ENCODE measurements at regions not wholly inside any gene's neighbourhood (a gene's known extent, or its start where the extent isn't known, plus 50 kb on each side); places are given as distances from the start of the nearest gene placed in this dataset.
A peak's percentile ranks its signal among the peaks of the same experiment; 100 is the strongest.

DNA sequence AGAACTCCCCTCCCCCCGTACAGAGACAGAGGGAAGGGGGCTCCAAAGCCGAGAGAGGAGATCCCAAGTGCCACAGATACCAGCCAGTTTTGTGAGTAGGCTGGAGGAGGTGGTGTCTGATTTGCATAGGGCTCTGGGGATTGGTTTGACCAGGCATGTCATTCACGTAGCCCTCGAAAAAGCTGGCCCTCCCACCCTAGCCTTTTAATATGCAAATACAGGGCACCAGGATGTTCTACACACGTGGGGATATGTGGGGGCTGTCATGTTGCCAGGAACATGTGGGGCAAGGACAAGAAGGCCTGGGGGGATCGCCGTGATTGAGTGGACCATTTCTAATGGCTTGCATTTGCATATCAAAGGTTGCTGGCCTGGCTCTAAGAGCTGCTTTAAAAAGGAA, 272.9 kb downstream of the PPP1R2C start:
- no peak for DNase-seq

- no peak for DNase-seq
Observed at GRCh38 chrX:42499620-42500019, 278.3 kb downstream of the PPP1R2C start.

- no peak for DNase-seq
Observed at GRCh38 chrX:42497356-42497755, 280.6 kb downstream of the PPP1R2C start.

DNA sequence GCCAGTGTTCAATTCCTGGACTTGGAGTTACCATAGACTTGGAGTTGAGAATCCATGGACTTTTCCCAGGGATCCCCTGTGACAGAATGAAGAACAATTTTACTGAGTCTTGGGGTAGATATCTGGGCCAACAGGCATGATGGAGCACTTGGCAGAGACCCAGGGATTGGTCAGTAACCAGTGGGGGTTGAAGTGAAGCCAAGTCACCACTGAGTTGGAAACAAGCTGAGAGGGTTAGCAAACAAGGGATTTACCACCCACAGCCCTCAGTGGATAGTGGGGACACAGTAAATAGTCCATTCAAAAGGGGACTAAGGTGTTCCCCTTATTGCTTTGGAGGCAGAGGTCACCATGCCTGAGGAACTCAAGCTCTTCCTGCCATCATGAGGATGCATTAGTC, 281.7 kb downstream of the PPP1R2C start:
- DNase-seq = no peak

GRCh38 chrX:42495139-42495538, 282.8 kb downstream of the PPP1R2C start:
- no peak for DNase-seq

GRCh38 chrX:42491137-42491907, 286.6 kb downstream of the PPP1R2C start:
- no peak for DNase-seq

GRCh38 chrX:42490111-42490510, 287.9 kb downstream of the PPP1R2C start:
- DNase-seq = no peak

GRCh38 chrX:42485601-42486000, 292.4 kb downstream of the PPP1R2C start:
- peak; percentile 9 for DNase-seq

GRCh38 chrX:42484233-42484632, 293.7 kb downstream of the PPP1R2C start:
- DNase-seq = no peak

DNA sequence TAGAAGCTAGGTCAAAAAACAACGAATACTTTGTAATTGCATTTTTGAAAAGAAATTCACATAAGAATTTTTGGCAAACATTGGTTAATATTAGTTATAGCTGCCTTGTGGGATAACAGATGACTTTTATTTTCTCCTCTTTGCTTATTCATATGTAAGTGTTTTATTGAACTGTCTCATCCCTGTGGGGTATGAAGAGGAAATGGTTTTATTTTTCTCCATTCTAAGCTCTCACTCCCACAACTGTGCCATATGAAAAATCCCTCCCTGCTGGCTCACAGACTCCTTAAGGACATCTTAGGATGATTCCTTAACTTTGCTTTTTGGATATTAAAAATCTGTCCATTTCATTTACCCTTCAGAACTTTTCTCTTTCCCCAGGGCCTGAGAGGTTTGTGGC, 300.6 kb downstream of the PPP1R2C start:
- no peak for DNase-seq

DNA sequence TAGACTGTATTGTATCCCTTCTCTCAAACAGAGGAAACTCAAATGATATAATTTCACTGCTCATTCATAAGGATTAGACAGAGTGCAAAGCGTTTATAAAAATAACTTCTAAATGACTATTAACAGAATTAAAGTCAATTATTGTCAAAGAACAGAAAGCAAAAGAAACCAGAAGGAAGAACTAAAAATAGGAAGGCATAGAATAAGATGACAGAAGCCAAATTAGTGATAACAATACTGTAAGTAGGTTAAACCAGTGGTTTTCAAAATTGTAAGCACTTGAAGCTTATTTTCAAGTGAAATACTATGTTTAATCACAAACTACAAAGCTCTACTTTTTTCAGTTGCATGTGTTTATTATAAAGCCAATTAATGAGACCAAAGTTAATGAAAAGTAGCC, 305.2 kb downstream of the PPP1R2C start:
- no peak for DNase-seq

GRCh38 chrX:42466332-42467046, 311.5 kb downstream of the PPP1R2C start:
- DNase-seq = no peak

GRCh38 chrX:42465821-42466220, 312.1 kb downstream of the PPP1R2C start:
- DNase-seq = no peak

GRCh38 chrX:42463706-42464490, 314.1 kb downstream of the PPP1R2C start:
- no peak for DNase-seq

- DNase-seq = no peak
Observed at GRCh38 chrX:42462917-42463316, 315.0 kb downstream of the PPP1R2C start.

GRCh38 chrX:42460706-42461105, 317.3 kb downstream of the PPP1R2C start:
- DNase-seq = no peak

- DNase-seq = no peak
Observed at GRCh38 chrX:42459735-42460134, 318.2 kb downstream of the PPP1R2C start.

DNA sequence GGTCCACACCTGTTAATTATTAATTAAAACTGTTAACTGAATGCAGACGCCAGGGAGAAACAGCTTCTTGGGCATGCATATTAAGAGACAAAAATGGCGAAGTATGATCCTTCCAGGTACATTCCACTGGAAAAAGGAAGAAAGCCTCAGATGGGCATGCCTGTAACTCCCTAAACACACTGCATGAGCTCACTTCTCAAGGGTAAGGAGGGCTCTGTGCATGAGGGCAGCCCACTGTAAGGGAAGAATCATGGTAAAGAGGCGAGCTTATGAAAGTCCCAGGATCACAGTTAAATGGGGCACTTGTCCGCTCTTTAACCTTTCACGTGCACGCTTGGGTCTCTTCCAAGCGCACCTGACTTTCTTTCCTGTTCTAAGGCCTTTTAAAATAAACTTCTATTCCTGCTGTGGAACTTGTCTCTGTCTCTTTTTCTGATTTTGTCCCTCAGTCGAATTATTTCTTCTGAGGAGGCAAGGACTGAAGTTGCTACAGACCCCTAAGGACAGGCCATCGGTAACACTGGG, 321.7 kb downstream of the PPP1R2C start:
- DNase-seq = no peak

GRCh38 chrX:42450228-42450627, 327.7 kb downstream of the PPP1R2C start:
- DNase-seq = no peak

- no peak for DNase-seq
Observed at GRCh38 chrX:42443267-42443666, 334.7 kb downstream of the PPP1R2C start.

DNA sequence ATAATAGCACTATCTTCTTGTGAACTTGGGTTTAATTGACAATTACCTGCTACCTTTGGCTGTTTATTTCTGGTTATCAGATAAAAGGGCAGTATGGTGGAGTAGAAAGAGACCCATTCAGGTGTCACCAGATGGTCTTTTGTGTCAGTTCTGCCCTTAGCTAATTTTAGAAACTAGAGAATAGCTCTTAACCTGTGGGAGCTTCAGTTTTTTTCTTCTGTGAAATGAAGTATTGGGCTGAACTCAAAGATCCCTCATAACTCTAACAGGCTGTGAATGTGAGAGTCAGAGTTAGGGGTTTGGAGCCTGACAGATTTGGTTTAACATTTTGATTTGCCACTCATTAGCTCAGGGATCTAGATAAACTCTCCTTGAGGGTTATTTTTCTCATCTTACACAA, 335.2 kb downstream of the PPP1R2C start:
- no peak for DNase-seq

- no peak for DNase-seq
Observed at GRCh38 chrX:42437211-42437610, 340.8 kb downstream of the PPP1R2C start.

DNA sequence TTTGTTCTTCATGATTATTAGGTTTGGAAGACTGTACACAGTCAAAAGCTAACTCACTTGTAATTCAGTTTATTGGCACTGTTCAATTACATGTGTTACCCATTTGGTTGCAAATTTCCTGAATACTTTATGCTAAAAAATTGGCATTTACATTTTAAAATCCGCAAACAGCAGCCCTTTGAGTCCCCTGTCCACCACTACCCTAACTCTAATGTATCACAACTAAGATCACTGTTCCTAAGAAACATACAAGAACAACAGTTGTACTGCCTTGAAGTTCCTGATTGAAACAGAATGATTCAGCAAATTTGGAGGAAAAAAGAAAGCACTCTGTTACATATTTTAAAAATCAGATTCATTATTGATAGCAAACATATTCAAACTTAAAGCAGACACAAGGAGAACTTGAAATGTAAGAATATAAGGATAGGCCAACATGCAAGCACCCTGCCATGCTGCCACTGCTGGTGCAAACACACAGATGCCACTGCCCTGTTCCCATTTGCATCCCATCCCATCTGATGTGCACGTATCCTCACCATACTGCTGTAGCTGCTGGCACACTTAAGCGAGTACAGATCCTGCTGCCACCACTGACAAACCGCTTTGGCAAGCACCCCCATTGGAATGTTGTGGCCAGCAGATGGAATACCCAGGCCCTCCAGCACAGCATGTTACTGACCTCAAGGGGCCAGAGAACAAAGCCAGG, 343.4 kb downstream of the PPP1R2C start:
- DNase-seq = no peak

Measured in fibroblast of skin of right quadriceps (primary cell).